Loucy (cell line): ENCODE measurements at regions not wholly inside any gene's neighbourhood (a gene's known extent, or its start where the extent isn't known, plus 50 kb on each side); places are given as distances from the start of the nearest gene placed in this dataset.

Experiments
- H2AFZ ChIP-seq: fragments of 200-600 bp; sonication (generic); 2 replicates; pipeline ENCODE4 v1.6.0; 2016; ENCODE audit warnings: antibody characterized with exemption, mild to moderate bottlenecking, low read length, moderate library complexity
- H3F3A ChIP-seq: fragments of 200-600 bp; 2 replicates; pipeline ENCODE4 v1.6.0; 2016; ENCODE audit warnings: antibody characterized with exemption, low read depth, mild to moderate bottlenecking
- H3K27me3 ChIP-seq: fragments of 200-600 bp; sonication (generic); 2 replicates; pipeline ENCODE4 v1.6.1; 2014; ENCODE audit warnings: low read length, mild to moderate bottlenecking; ENCODE audit not compliant: insufficient read depth, poor library complexity, severe bottlenecking
- H3K36me3 ChIP-seq: fragments of 200-600 bp; sonication (generic); 2 replicates; pipeline ENCODE4 v1.6.1; 2016; ENCODE audit warnings: low read length; ENCODE audit not compliant: insufficient read depth
- H3K4me1 ChIP-seq: fragments of 200-600 bp; sonication (generic); 2 replicates; pipeline ENCODE4 v1.5.1; 2014; ENCODE audit warnings: low read length, mild to moderate bottlenecking; ENCODE audit not compliant: insufficient read depth, poor library complexity, severe bottlenecking
- H3K4me2 ChIP-seq: fragments of 200-600 bp; sonication (generic); 2 replicates; pipeline ENCODE4 v1.6.0; 2014; ENCODE audit warnings: antibody characterized with exemption, low read length, low read depth, mild to moderate bottlenecking; ENCODE audit not compliant: poor library complexity, severe bottlenecking
- H3K4me3 ChIP-seq: fragments of 200-600 bp; sonication (generic); 2 replicates; pipeline ENCODE4 v1.5.1; 2014; ENCODE audit warnings: low read length, mild to moderate bottlenecking, mixed read lengths; ENCODE audit not compliant: poor library complexity, severe bottlenecking
- H3K79me2 ChIP-seq: fragments of 200-600 bp; sonication (generic); 2 replicates; pipeline ENCODE4 v1.6.1; 2014; ENCODE audit warnings: low read length; ENCODE audit not compliant: insufficient read depth
- H3K9ac ChIP-seq: fragments of 200-600 bp; sonication (generic); 2 replicates; pipeline ENCODE4 v1.6.0; 2014; ENCODE audit warnings: mild to moderate bottlenecking, low read depth, low read length, moderate library complexity; ENCODE audit not compliant: poor library complexity, severe bottlenecking
- H3K9me2 ChIP-seq: fragments of 200-600 bp; sonication (generic); replicated peaks from 2 replicates; pipeline ENCODE4 v1.6.1; 2016; ENCODE audit warnings: low read depth, low read length, mixed read lengths
- H3K9me3 ChIP-seq: fragments of 200-600 bp; sonication (generic); 2 replicates; pipeline ENCODE4 v1.6.1; 2014; ENCODE audit warnings: mild to moderate bottlenecking, antibody characterized with exemption, low read length, low read depth; ENCODE audit not compliant: insufficient read depth
- H4K20me1 ChIP-seq: fragments of 200-600 bp; sonication (generic); 2 replicates; pipeline ENCODE4 v1.6.0; 2014; ENCODE audit warnings: antibody characterized with exemption, low read length, mild to moderate bottlenecking; ENCODE audit not compliant: insufficient read depth, poor library complexity, severe bottlenecking
- CTCF ChIP-seq: fragments of 200-600 bp; sonication (generic); conservative IDR thresholded peaks from 2 replicates; pipeline ENCODE4 v1.5.1; 2014; ENCODE audit warnings: mild to moderate bottlenecking, antibody characterized with exemption, low read length
- EZH2phosphoT487 ChIP-seq: fragments of 200-600 bp; IDR thresholded peaks from 2 replicates; pipeline ENCODE4 v1.6.1; 2018; ENCODE audit warnings: antibody characterized with exemption, mild to moderate bottlenecking, moderate library complexity, borderline replicate concordance

GRCh38 chr14:26199096-26199495 lies 398.7 kb downstream of the NOVA1 start:
- Histone ChIP-seq H3K79me2 (no peaks in the 10 kb centered on the region), H3K4me2 (no peak overlapping the region), H3K9ac (no peak overlapping the region), H3K9me3 (no peaks in the 10 kb centered on the region), H3K36me3 (no peaks in the 10 kb centered on the region), H3K9me2 (no peaks in the 10 kb centered on the region), H3K4me1 (no peaks in the 10 kb centered on the region), H4K20me1 (no peaks in the 10 kb centered on the region), H3K4me3 (no peak overlapping the region), H3F3A (no peaks in the 10 kb centered on the region), H3K27me3 (peaks cover 71% of the 10 kb centered on the region), H2AFZ (no peak overlapping the region)
- TF ChIP-seq EZH2phosphoT487 (no peak), CTCF (no peak)

GRCh38 chr14:26194816-26195215 lies 403.0 kb downstream of the NOVA1 start:
- no peaks in the 10 kb centered on the region for H3K79me2 ChIP-seq
- H3K9ac ChIP-seq: no peak overlapping the region
- no peaks in the 10 kb centered on the region for H3K9me3 ChIP-seq
- H3K27me3 ChIP-seq: peaks cover 67% of the 10 kb centered on the region
- no peak overlapping the region for H3K4me3 ChIP-seq
- no peaks in the 10 kb centered on the region for H3K36me3 ChIP-seq
- no peaks in the 10 kb centered on the region for H3K4me1 ChIP-seq
- no peaks in the 10 kb centered on the region for H3F3A ChIP-seq
- no peak overlapping the region for H2AFZ ChIP-seq
- no peak overlapping the region for H3K4me2 ChIP-seq
- TF ChIP-seq EZH2phosphoT487 (no peak), CTCF (no peak)
- no peaks in the 10 kb centered on the region for H3K9me2 ChIP-seq
- H4K20me1 ChIP-seq: no peaks in the 10 kb centered on the region

GRCh38 chr14:26191671-26192070 lies 406.2 kb downstream of the NOVA1 start:
- Histone ChIP-seq H3K36me3 (no peaks in the 10 kb centered on the region), H3K9ac (no peak overlapping the region), H3K27me3 (peaks cover 69% of the 10 kb centered on the region), H4K20me1 (no peaks in the 10 kb centered on the region), H3K9me3 (no peaks in the 10 kb centered on the region), H3K4me1 (no peaks in the 10 kb centered on the region), H3K79me2 (no peaks in the 10 kb centered on the region), H3K4me3 (no peak overlapping the region), H3F3A (no peaks in the 10 kb centered on the region), H3K4me2 (no peak overlapping the region), H2AFZ (no peak overlapping the region), H3K9me2 (no peaks in the 10 kb centered on the region)
- no peak for TF ChIP-seq CTCF
- TF ChIP-seq EZH2phosphoT487: no peak
